ENCODE measurements at regions not wholly inside any gene's neighbourhood (a gene's known extent, or its start where the extent isn't known, plus 50 kb on each side); places are given as distances from the start of the nearest gene placed in this dataset.

- no peaks in the 10 kb centered on the region for H3K4me1 ChIP-seq (ENCODE audit: insufficient read depth)
- H3K9me2 ChIP-seq (ENCODE audit: insufficient read depth), result 0 out of 2 replicates have a peak, but pooled peaks cover 5% of the 10 kb centered on the region
- Mint-ChIP-seq H3K36me3 (ENCODE audit: low read depth) (peaks cover 6% of the 10 kb centered on the region; the same call in 2 of the 3 replicates), H3K27me3 (ENCODE audit: insufficient read depth, low read depth, poor library complexity) (peaks cover 1% of the 10 kb centered on the region), H3K4me3 (no peak overlapping the region), H3K4me1 (no peaks in the 10 kb centered on the region), H3K27ac (no peak overlapping the region), H3K9me3 (peaks cover 6% of the 10 kb centered on the region; the same call in 2 of the 3 replicates)
- no peaks in the 10 kb centered on the region for H3K79me2 ChIP-seq (replicated peaks; ENCODE audit: insufficient read depth)
- TF ChIP-seq CTCF (conservative IDR thresholded peaks at IDR 0.05; ENCODE audit: low read depth in 2 of 2) (no peak), CREB1 (CRISPR knock-in tag; IDR thresholded peaks at IDR 0.05; ENCODE audit: low read depth) (no peak), POLR2AphosphoS5 (IDR thresholded peaks at IDR 0.05; ENCODE audit: low read depth) (no peak), ZNF114 (CRISPR knock-in tag; IDR thresholded peaks at IDR 0.05) (no peak), NANOG (IDR thresholded peaks at IDR 0.05; ENCODE audit: borderline replicate concordance) (no peak), ZNF462 (CRISPR knock-in tag; IDR thresholded peaks at IDR 0.05) (no peak)
- no peak overlapping the region for H3K4me2 ChIP-seq
- no peaks in the 10 kb centered on the region for H3K27me3 ChIP-seq (ENCODE audit: insufficient read depth)
- no peaks in the 10 kb centered on the region for H3K36me3 ChIP-seq (ENCODE audit: insufficient read depth)
- DNase-seq (ENCODE audit: low spot score), result no peak
- H3F3A ChIP-seq (replicated peaks; ENCODE audit: low read depth), result no peaks in the 10 kb centered on the region
- no peaks in the 10 kb centered on the region for H4K20me1 ChIP-seq (replicated peaks; ENCODE audit: insufficient read depth)
- no peak overlapping the region for H3K4me3 ChIP-seq
- ATAC-seq, result no peak
- no peak overlapping the region for H3K27ac ChIP-seq (ENCODE audit: low read depth)
- no peak overlapping the region; the same call in 1 of the 2 replicates for H2AFZ ChIP-seq
Measured at GRCh38 chr2:208608122-208608835, 201.7 kb downstream of the PTH2R start.
